Mesendoderm (in vitro differentiated cells): ENCODE measurements at regions not wholly inside any gene's neighbourhood (a gene's known extent, or its start where the extent isn't known, plus 50 kb on each side); places are given as distances from the start of the nearest gene placed in this dataset.

Source experiments
- DNase-seq: peaks from one replicate; pipeline ENCODE4 v3.0.0; 2013
- H2AK5ac ChIP-seq: 2 replicates; pipeline ENCODE4 v1.6.1; 2013; ENCODE audit warnings: low read length, inconsistent platforms
- H2BK120ac ChIP-seq: 2 replicates; pipeline ENCODE4 v1.6.1; 2013; ENCODE audit warnings: low read depth, mild to moderate bottlenecking, low read length, moderate library complexity, mixed read lengths
- H2BK15ac ChIP-seq: replicated peaks from 2 replicates; pipeline ENCODE4 v1.6.1; 2013; ENCODE audit warnings: low read depth, mild to moderate bottlenecking, moderate library complexity
- H2BK5ac ChIP-seq: 2 replicates; pipeline ENCODE4 v1.6.1; 2013; ENCODE audit warnings: low read length, inconsistent platforms
- H3K18ac ChIP-seq: 2 replicates; pipeline ENCODE4 v1.6.1; 2013; ENCODE audit warnings: mild to moderate bottlenecking, low read length, mixed read lengths
- H3K23ac ChIP-seq: one replicate; pipeline ENCODE4 v1.6.1; 2013; ENCODE audit warnings: low read length
- H3K27ac ChIP-seq: 2 replicates; pipeline ENCODE4 v1.5.1; 2013; ENCODE audit warnings: low read depth, mild to moderate bottlenecking, inconsistent platforms, low read length, moderate library complexity
- H3K27me3 ChIP-seq: 2 replicates; pipeline ENCODE4 v1.6.1; 2013; ENCODE audit warnings: low read length, control low read depth, mild to moderate bottlenecking, inconsistent platforms; ENCODE audit not compliant: insufficient read depth, poor library complexity
- H3K36me3 ChIP-seq: 2 replicates; pipeline ENCODE4 v1.6.1; 2013; ENCODE audit warnings: low read length, inconsistent platforms; ENCODE audit not compliant: control insufficient read depth, insufficient read depth
- H3K4ac ChIP-seq: one replicate; pipeline ENCODE4 v1.6.1; 2013; ENCODE audit warnings: low read depth, mild to moderate bottlenecking, low read length, moderate library complexity
- H3K4me1 ChIP-seq: 2 replicates; pipeline ENCODE4 v1.6.1; 2013; ENCODE audit warnings: low read depth, low read length, inconsistent platforms; ENCODE audit not compliant: control insufficient read depth
- H3K4me2 ChIP-seq: 2 replicates; pipeline ENCODE4 v1.6.1; 2013; ENCODE audit warnings: low read length
- H3K4me3 ChIP-seq: 2 replicates; pipeline ENCODE4 v1.5.1; 2013; ENCODE audit warnings: mild to moderate bottlenecking, low read length
- H3K56ac ChIP-seq: one replicate; pipeline ENCODE4 v1.6.1; 2013; ENCODE audit warnings: low read length
- H3K79me1 ChIP-seq: 2 replicates; pipeline ENCODE4 v1.6.1; 2013; ENCODE audit warnings: low read length, inconsistent platforms
- H3K79me2 ChIP-seq: 2 replicates; pipeline ENCODE4 v1.6.1; 2013; ENCODE audit warnings: mild to moderate bottlenecking, low read length; ENCODE audit not compliant: control insufficient read depth, insufficient read depth
- H3K9ac ChIP-seq: 2 replicates; pipeline ENCODE4 v1.6.1; 2013; ENCODE audit warnings: low read length, inconsistent platforms
- H4K5ac ChIP-seq: one replicate; pipeline ENCODE4 v1.6.1; 2013; ENCODE audit warnings: low read length
- H4K8ac ChIP-seq: one replicate; pipeline ENCODE4 v1.6.1; 2013; ENCODE audit warnings: low read depth, mild to moderate bottlenecking, control low read depth, low read length, moderate library complexity
- WGBS: extraction: QIAGEN DNeasy Blood & Tissue Kit; methylation state at CpG from one replicate; pipeline ENCODE4 v1.1.7; 2013; ENCODE audit warnings: low lambda C conversion rate, missing lambda C conversion rate; ENCODE audit not compliant: insufficient coverage; ENCODE audit errors: extremely low coverage; 5-methylcytosine and 5-hydroxymethylcytosine counted together

DNA sequence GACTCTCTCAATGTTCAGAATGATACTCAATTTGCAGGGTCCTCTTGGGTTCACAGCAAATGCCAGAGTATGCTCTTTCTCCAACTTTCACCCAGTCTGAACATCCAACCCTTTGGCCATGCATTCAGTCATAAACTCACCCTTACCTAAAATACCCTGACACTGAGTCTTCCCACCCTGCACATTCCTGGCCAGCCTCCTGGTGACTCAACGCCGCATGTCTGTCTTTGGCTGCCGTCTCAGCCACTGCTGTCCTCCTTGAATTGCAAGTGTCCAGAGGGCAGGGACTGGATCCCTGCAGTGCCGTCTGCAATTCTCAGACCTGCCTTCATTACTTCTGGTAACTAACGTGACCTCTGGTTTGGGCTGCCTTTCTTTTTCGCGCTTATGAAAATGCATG, 593.4 kb downstream of the QKI start:
- no peak overlapping the region for H3K27ac ChIP-seq
- no peak overlapping the region for H3K56ac ChIP-seq
- no peak overlapping the region for H2BK15ac ChIP-seq
- no peak overlapping the region for H3K4me3 ChIP-seq
- no peaks in the 10 kb centered on the region for H3K79me1 ChIP-seq
- no peak overlapping the region for H3K18ac ChIP-seq
- no peak overlapping the region for H4K8ac ChIP-seq
- no peak overlapping the region for H2BK5ac ChIP-seq
- no peak overlapping the region for H2AK5ac ChIP-seq
- DNase-seq: no peak
- H2BK120ac ChIP-seq: no peak overlapping the region
- no peaks in the 10 kb centered on the region for H3K79me2 ChIP-seq
- H3K27me3 ChIP-seq: no peaks in the 10 kb centered on the region
- H4K5ac ChIP-seq: no peak overlapping the region
- H3K9ac ChIP-seq: no peak overlapping the region
- no peaks in the 10 kb centered on the region for H3K4me1 ChIP-seq
- no peak overlapping the region for H3K4ac ChIP-seq
- no peak overlapping the region for H3K4me2 ChIP-seq
- no peak overlapping the region for H3K23ac ChIP-seq
- no peaks in the 10 kb centered on the region for H3K36me3 ChIP-seq
- no CpG with 5 or more reads among the region's 7 CpGs for WGBS

- no peaks in the 10 kb centered on the region for H3K79me2 ChIP-seq
- H3K4me3 ChIP-seq: no peak overlapping the region
- H4K5ac ChIP-seq: no peak overlapping the region
- H4K8ac ChIP-seq: no peak overlapping the region
- H2BK120ac ChIP-seq: no peak overlapping the region
- no peaks in the 10 kb centered on the region for H3K36me3 ChIP-seq
- H3K9ac ChIP-seq: no peak overlapping the region
- H3K56ac ChIP-seq: no peak overlapping the region
- no peak overlapping the region for H3K18ac ChIP-seq
- no peak overlapping the region for H3K27ac ChIP-seq
- no peak overlapping the region for H3K4ac ChIP-seq
- H2BK15ac ChIP-seq: no peak overlapping the region
- no peaks in the 10 kb centered on the region for H3K27me3 ChIP-seq
- no peak overlapping the region for H3K4me2 ChIP-seq
- no peaks in the 10 kb centered on the region for H3K79me1 ChIP-seq
- no peak overlapping the region for H2AK5ac ChIP-seq
- H3K23ac ChIP-seq: no peak overlapping the region
- no CpG with 5 or more reads among the region's 6 CpGs for WGBS
- no peak for DNase-seq
- H3K4me1 ChIP-seq: no peaks in the 10 kb centered on the region
- H2BK5ac ChIP-seq: no peak overlapping the region
Measured at GRCh38 chr6:164006459-164006858, 591.9 kb downstream of the QKI start.

DNA sequence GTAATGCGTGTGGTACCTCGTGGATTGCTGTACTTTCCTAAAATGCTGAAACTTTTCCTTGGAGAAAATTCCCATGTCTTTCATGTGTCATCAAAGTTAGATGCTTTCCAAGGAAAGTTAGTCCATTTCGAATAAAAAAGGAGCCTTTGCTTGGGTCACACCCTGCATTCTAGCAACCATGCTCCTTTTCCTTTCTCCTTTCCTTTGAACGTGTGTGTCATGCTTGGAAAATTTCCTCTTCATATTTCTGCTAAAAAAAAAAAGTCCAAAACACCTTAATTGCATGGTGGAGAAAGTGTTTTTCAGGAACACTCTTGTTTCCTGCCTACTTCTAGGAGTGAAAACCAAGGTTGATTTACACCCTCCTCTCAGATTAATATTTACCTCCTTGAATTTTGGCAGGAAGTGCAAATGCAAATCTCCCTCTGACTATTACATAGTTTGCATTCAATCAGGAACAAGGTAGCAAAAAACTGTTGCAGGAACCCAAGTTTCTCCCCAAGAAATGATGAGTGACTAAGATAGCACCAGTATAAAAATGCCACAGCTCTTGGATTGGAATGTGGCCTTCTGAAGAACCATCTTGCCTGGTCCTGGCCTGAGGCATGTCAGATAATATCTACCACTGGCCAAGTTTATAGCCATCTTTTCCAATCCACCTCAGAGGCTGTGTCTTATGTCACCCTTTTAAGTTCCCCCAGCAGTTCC, 590.6 kb downstream of the QKI start:
- Histone ChIP-seq H2BK5ac (no peak overlapping the region), H3K27ac (no peak overlapping the region), H3K18ac (no peak overlapping the region), H3K4me1 (no peaks in the 10 kb centered on the region), H2BK15ac (no peak overlapping the region), H3K27me3 (no peaks in the 10 kb centered on the region), H3K79me2 (no peaks in the 10 kb centered on the region), H2BK120ac (no peak overlapping the region), H3K9ac (no peak overlapping the region), H3K4me3 (no peak overlapping the region), H2AK5ac (no peak overlapping the region), H3K56ac (no peak overlapping the region), H3K36me3 (no peaks in the 10 kb centered on the region), H3K23ac (no peak overlapping the region), H3K79me1 (no peaks in the 10 kb centered on the region), H4K8ac (no peak overlapping the region), H3K4me2 (no peak overlapping the region), H3K4ac (no peak overlapping the region), H4K5ac (no peak overlapping the region)
- peak; percentile 23 for DNase-seq
- no CpG with 5 or more reads among the region's 4 CpGs for WGBS

GRCh38 chr6:164000276-164000675, 585.8 kb downstream of the QKI start:
- Histone ChIP-seq H3K4me3 (no peak overlapping the region), H3K9ac (no peak overlapping the region), H3K79me2 (no peaks in the 10 kb centered on the region), H2AK5ac (no peak overlapping the region), H3K79me1 (no peaks in the 10 kb centered on the region), H3K56ac (no peak overlapping the region), H3K4me2 (no peak overlapping the region), H3K23ac (no peak overlapping the region), H3K27me3 (no peaks in the 10 kb centered on the region), H4K8ac (no peak overlapping the region), H2BK15ac (no peak overlapping the region), H3K27ac (no peak overlapping the region), H4K5ac (no peak overlapping the region), H2BK120ac (no peak overlapping the region), H3K18ac (no peak overlapping the region), H3K4ac (no peak overlapping the region), H2BK5ac (no peak overlapping the region), H3K36me3 (no peaks in the 10 kb centered on the region), H3K4me1 (no peaks in the 10 kb centered on the region)
- DNase-seq: no peak
- no CpG with 5 or more reads among the region's 4 CpGs for WGBS

- no peaks in the 10 kb centered on the region for H3K4me1 ChIP-seq
- no peak overlapping the region for H4K5ac ChIP-seq
- no peak overlapping the region for H2BK5ac ChIP-seq
- no peak overlapping the region for H3K27ac ChIP-seq
- H3K18ac ChIP-seq: no peak overlapping the region
- H3K79me2 ChIP-seq: no peaks in the 10 kb centered on the region
- H3K27me3 ChIP-seq: no peaks in the 10 kb centered on the region
- H3K4me2 ChIP-seq: no peak overlapping the region
- no peak overlapping the region for H2BK15ac ChIP-seq
- no CpG with 5 or more reads among the region's 10 CpGs for WGBS
- no peak for DNase-seq
- H4K8ac ChIP-seq: no peak overlapping the region
- H3K36me3 ChIP-seq: no peaks in the 10 kb centered on the region
- no peak overlapping the region for H2AK5ac ChIP-seq
- H3K56ac ChIP-seq: no peak overlapping the region
- H3K23ac ChIP-seq: no peak overlapping the region
- H2BK120ac ChIP-seq: no peak overlapping the region
- no peak overlapping the region for H3K4me3 ChIP-seq
- H3K9ac ChIP-seq: no peak overlapping the region
- no peaks in the 10 kb centered on the region for H3K79me1 ChIP-seq
- H3K4ac ChIP-seq: no peak overlapping the region
Measured at GRCh38 chr6:163999475-164000125, 585.1 kb downstream of the QKI start.

DNA sequence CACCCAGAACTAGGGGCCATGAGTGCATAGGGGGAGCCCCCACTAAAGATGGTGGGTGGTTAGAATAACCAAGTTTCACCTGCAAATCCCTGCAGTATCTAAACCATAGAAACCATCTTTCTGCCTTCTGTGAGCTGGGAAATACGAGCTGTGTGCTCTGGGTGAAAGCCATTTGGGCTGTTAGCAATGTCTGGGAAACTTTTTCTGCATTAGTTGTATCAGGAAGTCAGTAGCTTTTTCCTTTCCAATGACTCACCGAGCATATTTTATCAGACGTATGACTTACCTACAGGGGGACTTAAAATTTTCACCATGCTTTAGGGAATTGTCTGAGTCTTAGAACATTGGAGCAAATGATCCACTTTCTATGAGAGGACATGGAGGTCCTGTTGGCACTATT, 584.0 kb downstream of the QKI start:
- Histone ChIP-seq H3K9ac (no peak overlapping the region), H3K4me2 (no peak overlapping the region), H4K8ac (no peak overlapping the region), H3K79me2 (no peaks in the 10 kb centered on the region), H3K79me1 (no peaks in the 10 kb centered on the region), H3K4me3 (no peak overlapping the region), H2BK5ac (no peak overlapping the region), H2AK5ac (no peak overlapping the region), H3K23ac (no peak overlapping the region), H3K18ac (no peak overlapping the region), H3K56ac (no peak overlapping the region), H3K36me3 (no peaks in the 10 kb centered on the region), H3K4ac (no peak overlapping the region), H3K4me1 (no peaks in the 10 kb centered on the region), H2BK15ac (no peak overlapping the region), H2BK120ac (no peak overlapping the region), H3K27ac (no peak overlapping the region), H3K27me3 (no peaks in the 10 kb centered on the region), H4K5ac (no peak overlapping the region)
- no peak for DNase-seq
- WGBS: no CpG with 5 or more reads among the region's 3 CpGs
